SK-N-SH treated with all-trans-retinoic acid at 6 μM for 48 hours (cell line): ENCODE measurements at regions not wholly inside any gene's neighbourhood (a gene's known extent, or its start where the extent isn't known, plus 50 kb on each side); places are given as distances from the start of the nearest gene placed in this dataset.

Experiments
- ZNF8 ChIP-seq: fragments of 450-650 bp; formaldehyde crosslinking; IDR thresholded peaks from 2 replicates; pipeline ENCODE4 v1.5.0; 2020; ENCODE audit warnings: mild to moderate bottlenecking, moderate library complexity
- TF ChIP-seq, protein P1 (sequence below): fragments of 250-450 bp; sonication (Bioruptor Pico); IDR thresholded peaks from 2 replicates; pipeline ENCODE4 v1.5.0; 2020; ENCODE audit warnings: mild to moderate bottlenecking, moderate library complexity
- TF ChIP-seq, protein P2 (sequence below): fragments of 250-450 bp; sonication (Bioruptor Pico); IDR thresholded peaks from 2 replicates; pipeline ENCODE4 v1.8.0; 2021; ENCODE audit warnings: low read depth, mild to moderate bottlenecking, moderate library complexity, borderline replicate concordance

DNA sequence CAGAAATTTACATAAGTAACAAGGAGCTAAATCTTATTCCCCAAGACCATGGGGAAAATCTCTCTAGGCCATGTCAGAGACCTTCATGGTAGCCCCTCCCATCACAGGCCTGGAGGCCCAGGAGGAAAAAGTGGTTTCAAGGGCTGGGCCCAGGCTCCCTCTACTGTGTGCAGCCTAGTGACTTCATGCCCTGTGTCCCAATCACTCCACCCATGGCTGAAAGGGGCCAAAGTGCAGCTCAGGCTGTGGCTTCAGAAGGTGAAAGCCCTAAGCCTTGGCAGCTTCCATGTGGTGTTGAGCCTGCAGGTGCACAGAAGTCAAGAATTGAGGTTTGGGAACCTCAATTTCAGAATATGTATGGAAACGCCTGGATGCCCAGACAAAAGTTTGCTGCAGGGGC, 1612.7 kb upstream of the SLC39A10 start:
- TF ChIP-seq, protein P1, sequence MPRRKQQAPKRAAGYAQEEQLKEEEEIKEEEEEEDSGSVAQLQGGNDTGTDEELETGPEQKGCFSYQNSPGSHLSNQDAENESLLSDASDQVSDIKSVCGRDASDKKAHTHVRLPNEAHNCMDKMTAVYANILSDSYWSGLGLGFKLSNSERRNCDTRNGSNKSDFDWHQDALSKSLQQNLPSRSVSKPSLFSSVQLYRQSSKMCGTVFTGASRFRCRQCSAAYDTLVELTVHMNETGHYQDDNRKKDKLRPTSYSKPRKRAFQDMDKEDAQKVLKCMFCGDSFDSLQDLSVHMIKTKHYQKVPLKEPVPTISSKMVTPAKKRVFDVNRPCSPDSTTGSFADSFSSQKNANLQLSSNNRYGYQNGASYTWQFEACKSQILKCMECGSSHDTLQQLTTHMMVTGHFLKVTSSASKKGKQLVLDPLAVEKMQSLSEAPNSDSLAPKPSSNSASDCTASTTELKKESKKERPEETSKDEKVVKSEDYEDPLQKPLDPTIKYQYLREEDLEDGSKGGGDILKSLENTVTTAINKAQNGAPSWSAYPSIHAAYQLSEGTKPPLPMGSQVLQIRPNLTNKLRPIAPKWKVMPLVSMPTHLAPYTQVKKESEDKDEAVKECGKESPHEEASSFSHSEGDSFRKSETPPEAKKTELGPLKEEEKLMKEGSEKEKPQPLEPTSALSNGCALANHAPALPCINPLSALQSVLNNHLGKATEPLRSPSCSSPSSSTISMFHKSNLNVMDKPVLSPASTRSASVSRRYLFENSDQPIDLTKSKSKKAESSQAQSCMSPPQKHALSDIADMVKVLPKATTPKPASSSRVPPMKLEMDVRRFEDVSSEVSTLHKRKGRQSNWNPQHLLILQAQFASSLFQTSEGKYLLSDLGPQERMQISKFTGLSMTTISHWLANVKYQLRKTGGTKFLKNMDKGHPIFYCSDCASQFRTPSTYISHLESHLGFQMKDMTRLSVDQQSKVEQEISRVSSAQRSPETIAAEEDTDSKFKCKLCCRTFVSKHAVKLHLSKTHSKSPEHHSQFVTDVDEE = no peak
- TF ChIP-seq ZNF8 = no peak
- TF ChIP-seq, protein P2, sequence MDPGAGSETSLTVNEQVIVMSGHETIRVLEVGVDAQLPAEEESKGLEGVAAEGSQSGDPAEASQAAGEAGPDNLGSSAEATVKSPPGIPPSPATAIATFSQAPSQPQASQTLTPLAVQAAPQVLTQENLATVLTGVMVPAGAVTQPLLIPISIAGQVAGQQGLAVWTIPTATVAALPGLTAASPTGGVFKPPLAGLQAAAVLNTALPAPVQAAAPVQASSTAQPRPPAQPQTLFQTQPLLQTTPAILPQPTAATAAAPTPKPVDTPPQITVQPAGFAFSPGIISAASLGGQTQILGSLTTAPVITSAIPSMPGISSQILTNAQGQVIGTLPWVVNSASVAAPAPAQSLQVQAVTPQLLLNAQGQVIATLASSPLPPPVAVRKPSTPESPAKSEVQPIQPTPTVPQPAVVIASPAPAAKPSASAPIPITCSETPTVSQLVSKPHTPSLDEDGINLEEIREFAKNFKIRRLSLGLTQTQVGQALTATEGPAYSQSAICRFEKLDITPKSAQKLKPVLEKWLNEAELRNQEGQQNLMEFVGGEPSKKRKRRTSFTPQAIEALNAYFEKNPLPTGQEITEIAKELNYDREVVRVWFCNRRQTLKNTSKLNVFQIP (CRISPR knock-in tag) = no peak
